IPS-18c (cell line): ENCODE measurements at regions not wholly inside any gene's neighbourhood (a gene's known extent, or its start where the extent isn't known, plus 50 kb on each side); places are given as distances from the start of the nearest gene placed in this dataset.
A peak's percentile ranks its signal among the peaks of the same experiment; 100 is the strongest.

Experiments
- H3K4me3 ChIP-seq: 2 replicates; pipeline ENCODE4 v1.7.0; 2013; ENCODE audit warnings: low read depth, mild to moderate bottlenecking, low read length, moderate library complexity; ENCODE audit not compliant: insufficient read depth
- H3K9me3 ChIP-seq: one replicate; pipeline ENCODE4 v1.6.1; 2013; ENCODE audit warnings: mild to moderate bottlenecking, low read length, moderate library complexity; ENCODE audit not compliant: control insufficient read depth, insufficient read depth

- Histone ChIP-seq H3K4me3 (no peak overlapping the region), H3K9me3 (no peaks in the 10 kb centered on the region)
These were observed 50.5 kb upstream of the DLX2 start for GRCh38 chr2:172153156-172153555.

DNA sequence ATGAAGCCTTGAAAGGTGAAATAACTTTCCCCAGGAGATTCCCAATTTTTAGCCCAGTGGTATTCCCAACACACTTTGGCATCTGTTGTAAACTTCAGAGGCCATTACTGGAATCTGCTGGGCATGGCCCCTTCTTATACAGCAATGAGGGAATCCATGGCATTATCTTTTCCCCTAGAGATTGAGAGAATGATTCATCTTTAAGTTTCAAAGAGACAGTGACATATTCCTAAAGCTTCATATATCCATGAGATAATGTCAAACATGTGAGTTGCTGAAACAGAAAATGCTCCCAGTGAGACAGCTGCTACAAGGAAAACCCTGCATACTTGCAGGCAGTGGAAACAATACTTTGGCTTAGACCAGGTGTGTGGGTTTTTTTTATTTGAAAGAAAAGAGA is 51.1 kb upstream of the DLX2 start:
- no peak overlapping the region for H3K4me3 ChIP-seq
- no peaks in the 10 kb centered on the region for H3K9me3 ChIP-seq

DNA sequence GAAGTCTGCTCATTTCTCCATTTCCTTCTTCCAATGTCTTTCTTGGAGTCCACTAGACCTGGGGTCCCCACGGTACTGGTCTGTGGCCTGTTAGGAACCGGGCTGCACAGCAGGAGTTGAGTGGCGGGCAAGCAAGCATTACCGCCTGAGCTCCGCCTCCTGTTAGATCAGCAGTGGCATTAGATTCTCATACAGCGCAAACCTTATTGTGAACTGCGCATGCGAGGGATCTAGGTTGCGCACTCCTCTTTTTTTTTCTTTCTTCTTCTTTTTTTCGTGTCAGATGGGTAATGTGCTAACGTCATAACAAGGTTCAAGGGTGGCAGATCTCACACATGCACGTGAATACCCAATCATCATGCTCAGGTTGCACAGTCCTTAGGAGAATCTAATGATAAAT is 53.1 kb upstream of the DLX2 start:
- Histone ChIP-seq H3K4me3 (no peak overlapping the region), H3K9me3 (no peaks in the 10 kb centered on the region)

GRCh38 chr2:172160839-172161238 is 58.1 kb upstream of the DLX2 start:
- peaks cover 2% of the 10 kb centered on the region for H3K9me3 ChIP-seq
- no peak overlapping the region for H3K4me3 ChIP-seq

- Histone ChIP-seq H3K4me3 (no peak overlapping the region), H3K9me3 (peaks cover 2% of the 10 kb centered on the region)
These were observed 59.6 kb upstream of the DLX2 start for GRCh38 chr2:172162225-172162733.

- Histone ChIP-seq H3K9me3 (peaks cover 2% of the 10 kb centered on the region), H3K4me3 (no peak overlapping the region)
These were observed 60.1 kb upstream of the DLX2 start for GRCh38 chr2:172162739-172163336.

- Histone ChIP-seq H3K4me3 (no peak overlapping the region), H3K9me3 (no peaks in the 10 kb centered on the region)
These were observed 66.2 kb upstream of the DLX2 start for GRCh38 chr2:172168917-172169346.

- H3K9me3 ChIP-seq = no peaks in the 10 kb centered on the region
- no peak overlapping the region for H3K4me3 ChIP-seq
These were observed 66.9 kb upstream of the DLX2 start for GRCh38 chr2:172169611-172170010.

DNA sequence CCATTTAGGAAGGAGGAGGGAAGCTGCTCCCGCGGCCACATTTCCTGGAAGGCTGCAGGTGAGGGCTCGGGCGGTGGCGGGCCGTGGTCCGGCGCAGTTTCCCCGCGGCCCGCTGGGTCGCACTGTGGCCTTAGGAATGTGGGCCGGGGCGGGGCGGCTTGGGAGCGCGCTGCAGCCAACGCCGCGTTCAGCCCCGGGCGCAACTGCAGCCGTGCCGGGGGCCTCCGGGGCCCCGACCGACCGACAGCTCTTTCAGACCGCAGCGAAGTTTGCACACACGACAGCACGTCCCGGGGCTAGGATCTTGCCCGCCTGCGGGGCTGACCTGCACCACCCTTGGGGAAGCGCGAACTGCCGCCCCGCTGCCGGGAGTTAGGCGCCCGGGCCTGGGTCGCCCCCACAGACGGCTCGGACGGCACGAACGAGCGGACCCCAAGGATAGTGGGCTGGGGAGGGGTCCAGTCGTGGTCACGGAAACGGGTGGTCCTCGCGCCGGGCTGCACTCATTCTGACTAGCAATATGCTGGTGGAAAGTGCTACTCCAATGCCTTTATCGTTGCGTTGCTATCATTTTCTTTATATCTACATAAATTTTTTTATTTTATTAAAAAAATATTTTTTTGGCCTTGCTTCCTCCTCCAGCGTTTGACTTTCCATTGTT is 69.9 kb upstream of the DLX2 start:
- Histone ChIP-seq H3K4me3 (peak overlapping the region; percentile 53; the same call in 1 of the 2 replicates), H3K9me3 (no peaks in the 10 kb centered on the region)

GRCh38 chr2:172173174-172173706 is 70.5 kb upstream of the DLX2 start:
- no peaks in the 10 kb centered on the region for H3K9me3 ChIP-seq
- H3K4me3 ChIP-seq = peak overlapping the region; percentile 53; the same call in 1 of the 2 replicates

DNA sequence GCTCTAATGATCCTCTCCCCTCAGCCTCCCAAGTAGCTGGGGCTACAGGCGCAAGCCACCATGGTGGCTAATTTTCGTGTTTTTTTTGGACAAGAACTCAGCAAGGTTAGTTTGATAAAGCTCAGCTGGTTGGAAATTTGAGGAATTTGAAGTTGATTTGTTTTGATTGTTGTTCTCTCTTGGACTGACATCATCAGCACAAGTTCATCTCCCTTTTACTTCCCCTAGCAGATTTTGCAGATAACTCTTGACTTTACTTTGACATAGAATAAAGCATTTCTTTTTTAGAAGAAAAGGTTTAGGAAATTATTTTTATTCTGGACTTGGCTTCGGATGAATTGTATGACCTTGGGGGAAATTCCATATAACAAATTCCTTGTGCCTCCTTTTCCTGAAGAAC is 74.9 kb upstream of the DLX2 start:
- peaks cover 2% of the 10 kb centered on the region for H3K9me3 ChIP-seq
- no peak overlapping the region for H3K4me3 ChIP-seq

DNA sequence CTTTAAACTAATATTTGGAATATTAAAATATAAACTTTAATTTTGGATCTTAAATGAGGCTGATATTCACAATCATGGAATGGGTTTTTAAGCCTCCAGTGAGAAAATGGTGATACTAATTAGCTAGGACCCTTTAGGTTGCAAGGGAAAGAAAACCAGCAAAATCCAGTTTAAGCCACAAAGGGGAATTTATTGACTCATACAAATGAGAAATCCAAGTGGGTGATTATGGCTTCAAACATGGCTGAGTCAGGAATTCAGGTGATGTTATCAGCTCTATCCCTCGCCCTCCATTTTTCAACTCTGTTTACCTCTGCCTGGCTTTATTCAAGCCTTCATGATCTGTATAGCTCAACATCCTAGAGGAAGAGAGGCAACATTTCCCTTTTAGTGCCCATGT is 75.3 kb upstream of the DLX2 start:
- Histone ChIP-seq H3K9me3 (peaks cover 2% of the 10 kb centered on the region), H3K4me3 (no peak overlapping the region)

DNA sequence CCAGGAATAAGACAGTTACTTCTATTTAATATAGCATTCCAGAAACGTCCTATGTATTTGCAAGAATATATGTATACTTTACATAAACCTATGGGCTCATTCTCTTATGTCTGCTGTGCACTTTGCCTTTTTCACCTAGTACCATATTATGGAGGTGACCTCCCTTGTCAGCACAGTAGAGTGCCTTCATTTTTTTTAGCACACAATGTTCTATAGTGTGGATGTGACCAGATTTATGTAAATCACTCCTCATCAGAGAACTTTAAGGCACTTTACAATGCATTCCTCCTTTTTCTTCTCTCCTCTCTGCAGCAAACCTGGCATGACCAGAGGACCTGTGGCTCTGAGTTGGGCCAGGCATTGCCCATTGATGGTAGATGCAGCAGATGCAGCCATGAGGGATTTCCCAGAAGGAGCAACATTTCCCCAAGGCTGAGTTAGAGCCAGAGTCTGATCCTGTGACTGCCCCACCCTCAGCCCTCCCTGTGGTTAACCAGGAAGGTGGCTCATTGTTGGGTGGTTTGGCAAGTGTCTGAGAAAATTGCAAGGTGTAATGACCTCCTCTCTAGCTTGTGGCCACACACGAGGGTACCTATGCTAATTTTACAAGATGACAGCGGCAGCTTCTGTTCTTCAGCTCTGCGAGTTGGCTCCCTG is 76.5 kb upstream of the DLX2 start:
- Histone ChIP-seq H3K4me3 (no peak overlapping the region), H3K9me3 (peaks cover 2% of the 10 kb centered on the region)

DNA sequence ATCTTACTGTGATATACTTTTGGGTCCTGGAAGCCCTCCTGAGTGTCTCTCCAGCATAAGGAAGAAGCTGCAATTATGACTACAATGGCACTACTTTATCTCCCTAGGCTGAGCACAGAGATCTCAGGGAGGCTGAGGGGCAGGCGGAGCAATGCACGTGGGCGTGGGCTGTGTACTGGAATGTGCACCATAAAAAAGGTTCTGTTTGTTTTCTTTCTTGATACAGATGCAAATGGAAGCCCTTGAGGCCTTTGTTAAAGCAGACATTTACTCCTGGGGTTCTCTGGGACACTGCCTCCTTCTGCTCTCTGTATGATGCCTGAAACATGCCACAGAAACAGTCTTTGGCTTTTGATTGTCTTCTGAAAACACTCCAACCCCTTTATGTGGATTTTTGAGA is 79.1 kb upstream of the DLX2 start:
- H3K9me3 ChIP-seq = peaks cover 2% of the 10 kb centered on the region
- no peak overlapping the region for H3K4me3 ChIP-seq

DNA sequence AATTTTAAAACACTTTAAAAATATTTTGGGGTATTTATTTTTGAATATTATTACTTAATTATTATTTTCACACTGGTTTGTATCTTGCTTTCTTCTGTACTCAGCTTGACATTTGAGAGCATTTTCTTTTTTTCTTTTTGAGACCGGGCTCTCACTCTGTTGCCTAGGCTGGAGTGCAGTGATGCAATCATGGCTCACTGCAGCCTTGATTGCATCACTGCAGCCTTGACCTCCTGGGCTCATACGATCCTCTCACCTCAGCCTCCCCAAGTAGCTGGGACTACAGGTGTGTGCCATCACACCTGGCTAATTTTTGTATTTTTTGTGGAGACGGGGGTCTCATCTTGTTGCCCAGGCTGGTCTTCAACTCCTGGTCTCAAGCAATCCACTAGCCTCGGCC is 79.9 kb upstream of the DLX2 start:
- no peak overlapping the region for H3K4me3 ChIP-seq
- peaks cover 2% of the 10 kb centered on the region for H3K9me3 ChIP-seq

DNA sequence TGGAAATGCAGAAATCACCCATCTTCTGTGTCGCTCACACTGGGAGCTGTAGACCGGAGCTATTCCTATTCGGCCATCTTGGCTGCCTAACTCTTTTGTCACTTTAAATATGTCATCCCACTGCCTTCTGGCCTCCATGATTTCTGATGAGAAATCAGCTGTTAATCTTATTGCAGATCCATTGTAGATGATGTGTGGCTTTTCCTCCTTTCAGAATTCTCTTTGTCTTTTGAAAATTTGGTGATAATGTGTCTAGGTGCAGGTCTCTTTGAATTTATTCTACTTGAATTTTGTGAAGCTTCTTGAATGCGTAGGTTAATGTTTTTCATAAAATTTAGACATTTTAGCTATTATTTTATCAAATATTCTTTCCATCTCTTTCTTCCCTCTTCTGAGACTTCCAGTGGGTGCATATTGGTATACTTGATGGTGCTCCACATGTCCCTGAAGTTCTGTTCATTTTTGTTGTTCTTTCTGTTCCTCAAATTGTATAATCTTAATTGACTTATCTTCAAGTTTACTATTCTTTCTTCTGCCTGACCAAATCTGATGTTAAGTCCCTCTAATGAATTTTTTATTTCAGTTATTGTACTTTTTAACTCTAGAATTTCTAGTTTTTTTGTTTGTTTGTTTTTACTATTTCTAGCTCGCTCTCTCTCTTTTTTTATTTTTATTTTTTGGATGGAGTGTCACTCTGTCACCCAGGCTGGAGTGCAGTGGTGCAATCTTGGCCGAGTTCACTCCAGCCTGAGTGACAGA is 90.8 kb upstream of the DLX2 start:
- Histone ChIP-seq H3K9me3 (peaks cover 5% of the 10 kb centered on the region), H3K4me3 (no peak overlapping the region)

- Histone ChIP-seq H3K4me3 (no peak overlapping the region), H3K9me3 (peaks cover 5% of the 10 kb centered on the region)
These were observed 93.2 kb upstream of the DLX2 start for GRCh38 chr2:172195836-172196376.
